ENCODE measurements at regions not wholly inside any gene's neighbourhood (a gene's known extent, or its start where the extent isn't known, plus 50 kb on each side); places are given as distances from the start of the nearest gene placed in this dataset.

DNA sequence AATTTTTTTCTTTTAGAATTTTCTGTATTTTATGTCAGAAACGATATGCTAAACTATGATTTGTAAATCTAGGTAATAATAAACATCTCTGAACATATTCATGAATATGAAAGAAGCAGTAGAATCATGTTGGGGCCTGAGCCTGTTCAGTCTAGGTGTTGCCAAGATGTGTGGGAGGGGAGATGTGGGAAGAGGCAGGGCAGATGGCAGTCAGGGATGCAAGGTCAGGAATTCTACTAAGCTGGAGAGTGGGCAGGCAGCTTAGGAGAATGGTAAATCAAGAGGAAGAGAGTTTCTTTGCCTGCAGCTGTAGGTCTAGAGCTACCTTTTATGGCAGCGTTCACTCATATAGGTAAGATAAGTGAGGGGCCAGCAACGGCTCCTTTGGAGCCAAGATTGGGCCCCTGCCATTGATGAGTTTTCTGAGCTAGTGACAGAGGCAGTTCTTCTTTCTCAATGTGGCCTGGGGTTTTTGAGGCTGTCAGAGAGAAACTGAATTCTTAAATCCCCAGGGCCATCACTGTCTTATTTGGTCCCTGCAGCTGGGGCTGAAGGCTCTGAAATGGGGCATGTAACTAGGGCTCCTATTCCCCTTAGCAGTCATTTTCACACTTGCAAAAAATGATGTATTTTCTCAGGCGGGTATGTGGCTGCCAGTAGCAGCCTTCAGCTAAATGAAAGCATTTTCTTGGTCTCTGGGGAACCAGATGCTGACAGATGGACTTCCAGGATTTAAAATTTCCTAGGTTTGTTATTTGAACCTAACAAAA is 232.8 kb downstream of the PIK3C3 start:
- TF ChIP-seq POLR2AphosphoS5 (IDR thresholded peaks at IDR 0.05): no peak
- no peak for TF ChIP-seq EP300 (IDR thresholded peaks at IDR 0.05)

Measured in upper lobe of left lung (tissue), 4 donors.